Left ventricle myocardium inferior (tissue), 1 donor: ENCODE measurements at regions not wholly inside any gene's neighbourhood (a gene's known extent, or its start where the extent isn't known, plus 50 kb on each side); places are given as distances from the start of the nearest gene placed in this dataset.
"Not testable (repeated sequence)": the region's sequence is repeated elsewhere in the genome, so short reads cannot be mapped to it uniquely, and the experiment has no call there.

Experiments used
- DNase-seq: peaks from one replicate; pipeline ENCODE4 v3.0.0-alpha.2; 2020
- H3K27ac ChIP-seq: fragments of 200-600 bp; replicated peaks from 2 replicates; pipeline ENCODE4 v1.8.0; 2021
- H3K27me3 ChIP-seq: fragments of 200-600 bp; 2 replicates; pipeline ENCODE4 v1.8.0; 2021; ENCODE audit warnings: low read depth
- H3K36me3 ChIP-seq: fragments of 200-600 bp; 2 replicates; pipeline ENCODE4 v1.8.0; 2021
- H3K4me1 ChIP-seq: fragments of 200-600 bp; 2 replicates; pipeline ENCODE4 v1.8.0; 2021
- H3K4me3 ChIP-seq: fragments of 200-600 bp; 2 replicates; pipeline ENCODE4 v1.8.0; 2021; ENCODE audit warnings: mild to moderate bottlenecking, moderate library complexity
- H3K9me3 ChIP-seq: fragments of 200-600 bp; replicated peaks from 2 replicates; pipeline ENCODE4 v1.8.0; 2021
- CTCF ChIP-seq: fragments of 200-600 bp; IDR thresholded peaks from 2 replicates; pipeline ENCODE4 v1.8.0; 2021; ENCODE audit warnings: antibody characterized with exemption, mild to moderate bottlenecking, borderline replicate concordance
- intact Hi-C: fragments of 100-400 bp; cut with micrococcal nuclease; formaldehyde crosslinking; loops from one replicate; pipeline ENCODE4 v1.11.0; 2022
- donor health status: DM: no; HTN: yes; CAD: no; lungs with severe emphysema.

- DNase-seq, result no peak
- no peaks in the 10 kb centered on the region for H3K9me3 ChIP-seq
- no peak overlapping the region for H3K4me3 ChIP-seq
- H3K4me1 ChIP-seq, result no peaks in the 10 kb centered on the region
- H3K36me3 ChIP-seq, result no peaks in the 10 kb centered on the region
- H3K27me3 ChIP-seq, result no peaks in the 10 kb centered on the region
- intact Hi-C loops, result no loop called here
- no peak overlapping the region for H3K27ac ChIP-seq
- no peak for TF ChIP-seq CTCF
Measured at GRCh38 chr13:30520571-30520970, 54.8 kb upstream of the HMGB1 start.

- TF ChIP-seq CTCF, result no peak
- Histone ChIP-seq H3K27me3 (no peaks in the 10 kb centered on the region), H3K27ac (no peak overlapping the region), H3K36me3 (no peaks in the 10 kb centered on the region), H3K4me1 (no peaks in the 10 kb centered on the region), H3K4me3 (no peak overlapping the region), H3K9me3 (no peaks in the 10 kb centered on the region)
- intact Hi-C loops, result no loop called here
- no peak for DNase-seq
Measured at GRCh38 chr13:30523211-30523610, 57.5 kb upstream of the HMGB1 start.

- H3K36me3 ChIP-seq, DNase-seq, intact Hi-C loops, H3K27me3 ChIP-seq, H3K9me3 ChIP-seq, H3K4me1 ChIP-seq, H3K4me3 ChIP-seq, H3K27ac ChIP-seq: not testable (repeated sequence)
Measured at GRCh38 chr13:30523817-30524216, 58.1 kb upstream of the HMGB1 start.

- H3K36me3 ChIP-seq, H3K4me1 ChIP-seq, H3K27me3 ChIP-seq, intact Hi-C loops, H3K27ac ChIP-seq, DNase-seq, H3K9me3 ChIP-seq, H3K4me3 ChIP-seq: not testable (repeated sequence)
Measured at GRCh38 chr13:30525212-30525611, 59.5 kb upstream of the HMGB1 start.

GRCh38 chr13:30526612-30527495 lies 61.1 kb upstream of the HMGB1 start:
- H3K9me3 ChIP-seq, result no peaks in the 10 kb centered on the region
- no peak for TF ChIP-seq CTCF
- DNase-seq, result peak; percentile 18
- H3K4me3 ChIP-seq, result no peak overlapping the region
- H3K27ac ChIP-seq, result no peak overlapping the region
- H3K36me3 ChIP-seq, result no peaks in the 10 kb centered on the region
- intact Hi-C loops, result no loop called here
- no peaks in the 10 kb centered on the region for H3K27me3 ChIP-seq
- no peaks in the 10 kb centered on the region for H3K4me1 ChIP-seq

GRCh38 chr13:30529085-30529834 lies 63.5 kb upstream of the HMGB1 start:
- Histone ChIP-seq H3K4me1 (no peaks in the 10 kb centered on the region), H3K4me3 (no peak overlapping the region), H3K36me3 (no peaks in the 10 kb centered on the region), H3K27me3 (no peaks in the 10 kb centered on the region), H3K27ac (no peak overlapping the region), H3K9me3 (no peaks in the 10 kb centered on the region)
- no peak for DNase-seq
- no peak for TF ChIP-seq CTCF
- intact Hi-C loops, result no loop called here
